ENCODE measurements at regions not wholly inside any gene's neighbourhood (a gene's known extent, or its start where the extent isn't known, plus 50 kb on each side); places are given as distances from the start of the nearest gene placed in this dataset.

GRCh38 chr5:3361811-3362605 is 233.6 kb upstream of the IRX1 start:
- TF ChIP-seq, protein P1, sequence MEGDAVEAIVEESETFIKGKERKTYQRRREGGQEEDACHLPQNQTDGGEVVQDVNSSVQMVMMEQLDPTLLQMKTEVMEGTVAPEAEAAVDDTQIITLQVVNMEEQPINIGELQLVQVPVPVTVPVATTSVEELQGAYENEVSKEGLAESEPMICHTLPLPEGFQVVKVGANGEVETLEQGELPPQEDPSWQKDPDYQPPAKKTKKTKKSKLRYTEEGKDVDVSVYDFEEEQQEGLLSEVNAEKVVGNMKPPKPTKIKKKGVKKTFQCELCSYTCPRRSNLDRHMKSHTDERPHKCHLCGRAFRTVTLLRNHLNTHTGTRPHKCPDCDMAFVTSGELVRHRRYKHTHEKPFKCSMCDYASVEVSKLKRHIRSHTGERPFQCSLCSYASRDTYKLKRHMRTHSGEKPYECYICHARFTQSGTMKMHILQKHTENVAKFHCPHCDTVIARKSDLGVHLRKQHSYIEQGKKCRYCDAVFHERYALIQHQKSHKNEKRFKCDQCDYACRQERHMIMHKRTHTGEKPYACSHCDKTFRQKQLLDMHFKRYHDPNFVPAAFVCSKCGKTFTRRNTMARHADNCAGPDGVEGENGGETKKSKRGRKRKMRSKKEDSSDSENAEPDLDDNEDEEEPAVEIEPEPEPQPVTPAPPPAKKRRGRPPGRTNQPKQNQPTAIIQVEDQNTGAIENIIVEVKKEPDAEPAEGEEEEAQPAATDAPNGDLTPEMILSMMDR (IDR thresholded peaks at IDR 0.05) = no peak
- TF ChIP-seq POLR2A (IDR thresholded peaks at IDR 0.05) = no peak

All from body of pancreas (tissue), 4 donors.